ENCODE measurements at regions not wholly inside any gene's neighbourhood (a gene's known extent, or its start where the extent isn't known, plus 50 kb on each side); places are given as distances from the start of the nearest gene placed in this dataset.

DNA sequence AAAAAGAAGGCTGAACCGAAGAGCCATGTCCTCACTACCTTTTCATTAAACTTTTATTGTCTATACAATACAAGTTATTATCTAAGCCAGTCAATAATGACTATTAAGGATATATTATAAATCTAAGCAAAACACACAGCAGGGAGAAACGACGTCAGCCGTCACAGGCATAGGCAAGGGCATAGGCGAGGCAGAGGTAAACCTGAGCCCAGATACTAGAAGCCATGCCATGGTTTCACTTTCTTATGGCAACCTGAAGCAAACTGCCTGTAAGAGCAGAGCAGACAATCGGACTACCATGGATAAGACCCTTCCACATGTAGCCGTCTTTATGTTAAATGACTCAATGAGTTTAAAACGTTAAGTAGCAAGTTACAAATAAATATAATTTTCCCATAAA, 238.5 kb upstream of the ZNF521 start:
- TF ChIP-seq, protein P1, sequence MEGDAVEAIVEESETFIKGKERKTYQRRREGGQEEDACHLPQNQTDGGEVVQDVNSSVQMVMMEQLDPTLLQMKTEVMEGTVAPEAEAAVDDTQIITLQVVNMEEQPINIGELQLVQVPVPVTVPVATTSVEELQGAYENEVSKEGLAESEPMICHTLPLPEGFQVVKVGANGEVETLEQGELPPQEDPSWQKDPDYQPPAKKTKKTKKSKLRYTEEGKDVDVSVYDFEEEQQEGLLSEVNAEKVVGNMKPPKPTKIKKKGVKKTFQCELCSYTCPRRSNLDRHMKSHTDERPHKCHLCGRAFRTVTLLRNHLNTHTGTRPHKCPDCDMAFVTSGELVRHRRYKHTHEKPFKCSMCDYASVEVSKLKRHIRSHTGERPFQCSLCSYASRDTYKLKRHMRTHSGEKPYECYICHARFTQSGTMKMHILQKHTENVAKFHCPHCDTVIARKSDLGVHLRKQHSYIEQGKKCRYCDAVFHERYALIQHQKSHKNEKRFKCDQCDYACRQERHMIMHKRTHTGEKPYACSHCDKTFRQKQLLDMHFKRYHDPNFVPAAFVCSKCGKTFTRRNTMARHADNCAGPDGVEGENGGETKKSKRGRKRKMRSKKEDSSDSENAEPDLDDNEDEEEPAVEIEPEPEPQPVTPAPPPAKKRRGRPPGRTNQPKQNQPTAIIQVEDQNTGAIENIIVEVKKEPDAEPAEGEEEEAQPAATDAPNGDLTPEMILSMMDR (IDR thresholded peaks at IDR 0.05 in 2 of 3, conservative IDR thresholded peaks at IDR 0.05 in 1 of 3; ENCODE audit: borderline replicate concordance in 1 of 3, insufficient read depth in 1 of 3, low read depth in 2 of 3, low read length in 2 of 3), result no peak
- TF ChIP-seq EZH2phosphoT487 (IDR thresholded peaks at IDR 0.05; ENCODE audit: borderline replicate concordance) (no peak), EZH2 (IDR thresholded peaks at IDR 0.05) (no peak), POLR2AphosphoS5 (IDR thresholded peaks at IDR 0.05; ENCODE audit: low read depth, low read length) (no peak), TCF7L2 (IDR thresholded peaks at IDR 0.05; ENCODE audit: borderline replicate concordance, extremely low read depth, insufficient read depth, insufficient read length) (no peak), CEBPB (IDR thresholded peaks at IDR 0.05; ENCODE audit: low read depth) (no peak), SIN3A (IDR thresholded peaks at IDR 0.05; ENCODE audit: low read depth) (no peak), YY1 (IDR thresholded peaks at IDR 0.05; ENCODE audit: extremely low read depth, insufficient replicate concordance, low read depth, low read length) (no peak), POLR2A (IDR thresholded peaks at IDR 0.05; ENCODE audit: borderline replicate concordance, extremely low read depth, insufficient read depth, insufficient read length) (no peak)

Data from HCT116 (cell line).